WTC11 (cell line): ENCODE measurements at regions not wholly inside any gene's neighbourhood (a gene's known extent, or its start where the extent isn't known, plus 50 kb on each side); places are given as distances from the start of the nearest gene placed in this dataset.

Experiments
- ATAC-seq: fragments of 200-7000 bp; cut with Tn5 transposase; 2 replicates; pipeline ENCODE4 v1.10.0; 2021; ENCODE audit warnings: mild to moderate bottlenecking, moderate library complexity
- CTCF ChIA-PET: fragments of 300-600 bp; sonication (Branson Sonifier 250); formaldehyde crosslinking; loops from one replicate; lab custom pipeline; 2021; ENCODE audit warnings: antibody characterized with exemption; lab: Charles Lee
- POLR2A ChIA-PET: fragments of 350-600 bp; sonication (Branson Sonifier 250); formaldehyde crosslinking; loops from one replicate; lab custom pipeline; 2021; ENCODE audit warnings: antibody characterized with exemption; lab: Charles Lee
- DNase-seq: peaks from one replicate; pipeline ENCODE4 v3.0.0; 2021; ENCODE audit warnings: low spot score
- H3K27ac Mint-ChIP-seq: 2 replicates; pipeline ENCODE4 v1.8.0; 2021; ENCODE audit warnings: mixed read lengths
- H3K27me3 Mint-ChIP-seq: 2 replicates; pipeline ENCODE4 v1.8.0; 2021; ENCODE audit warnings: low read depth, mild to moderate bottlenecking, moderate library complexity, mixed read lengths
- H3K36me3 Mint-ChIP-seq: 2 replicates; pipeline ENCODE4 v1.8.0; 2021; ENCODE audit warnings: mixed read lengths
- H3K4me1 Mint-ChIP-seq: 2 replicates; pipeline ENCODE4 v1.8.0; 2022; ENCODE audit warnings: mixed read lengths
- H3K4me3 Mint-ChIP-seq: 2 replicates; pipeline ENCODE4 v1.8.0; 2021; ENCODE audit warnings: mild to moderate bottlenecking, moderate library complexity, mixed read lengths
- H3K9me3 Mint-ChIP-seq: 2 replicates; pipeline ENCODE4 v1.8.0; 2021; ENCODE audit warnings: mixed read lengths
- CBFB ChIP-seq: sonication (generic); formaldehyde crosslinking; IDR thresholded peaks from 2 replicates; pipeline ENCODE4 v1.8.1; 2022; ENCODE audit warnings: mild to moderate bottlenecking, low read depth, missing genetic modification reagents
- GABPB1 ChIP-seq: sonication (generic); formaldehyde crosslinking; IDR thresholded peaks from 2 replicates; pipeline ENCODE4 v1.8.1; 2023; ENCODE audit warnings: mild to moderate bottlenecking, missing genetic modification reagents
- IRF2 ChIP-seq: sonication (generic); formaldehyde crosslinking; IDR thresholded peaks from 2 replicates; pipeline ENCODE4 v1.8.0; 2022; ENCODE audit warnings: low read depth, missing genetic modification reagents, borderline replicate concordance
- NFE2L1 ChIP-seq: sonication (generic); formaldehyde crosslinking; IDR thresholded peaks from 2 replicates; pipeline ENCODE4 v1.8.1; 2023; ENCODE audit warnings: missing genetic modification reagents
- NFYB ChIP-seq: sonication (generic); formaldehyde crosslinking; conservative IDR thresholded peaks from 2 replicates; pipeline ENCODE4 v1.8.0; 2022; ENCODE audit warnings: low read depth, missing genetic modification reagents
- NR3C1 ChIP-seq: sonication (generic); formaldehyde crosslinking; conservative IDR thresholded peaks from 2 replicates; pipeline ENCODE4 v1.8.1; 2023; ENCODE audit warnings: low read depth, mild to moderate bottlenecking, missing genetic modification reagents
- RELA ChIP-seq: sonication (generic); formaldehyde crosslinking; IDR thresholded peaks from 2 replicates; pipeline ENCODE4 v1.8.1; 2022; ENCODE audit warnings: missing genetic modification reagents, mild to moderate bottlenecking, borderline replicate concordance
- SOX15 ChIP-seq: fragments of 250-450 bp; sonication (Bioruptor Pico); IDR thresholded peaks from 2 replicates; pipeline ENCODE4 v1.9.0; 2021; ENCODE audit warnings: mild to moderate bottlenecking
- ZNF121 ChIP-seq: sonication (generic); formaldehyde crosslinking; IDR thresholded peaks from 2 replicates; pipeline ENCODE4 v1.8.0; 2023; ENCODE audit warnings: missing genetic modification reagents
- ZNF138 ChIP-seq: sonication (generic); formaldehyde crosslinking; conservative IDR thresholded peaks from 2 replicates; pipeline ENCODE4 v1.8.1; 2022; ENCODE audit warnings: mild to moderate bottlenecking, moderate library complexity, missing genetic modification reagents
- ZNF317 ChIP-seq: sonication (generic); formaldehyde crosslinking; IDR thresholded peaks from 2 replicates; pipeline ENCODE4 v1.8.1; 2023; ENCODE audit warnings: low read depth, mild to moderate bottlenecking, moderate library complexity, missing genetic modification reagents, borderline replicate concordance
- ZNF416 ChIP-seq: fragments of 250-450 bp; sonication (Bioruptor Pico); IDR thresholded peaks from 2 replicates; pipeline ENCODE4 v1.9.0; 2021; ENCODE audit warnings: mild to moderate bottlenecking, inconsistent platforms
- ZNF671 ChIP-seq: fragments of 250-450 bp; sonication (Bioruptor Pico); IDR thresholded peaks from 2 replicates; pipeline ENCODE4 v1.8.0; 2021; ENCODE audit warnings: mild to moderate bottlenecking
- TF ChIP-seq, protein P1 (sequence below): fragments of 250-450 bp; sonication (Bioruptor Pico); IDR thresholded peaks from 2 replicates; pipeline ENCODE4 v1.9.0; 2021; ENCODE audit warnings: mild to moderate bottlenecking
- TF ChIP-seq, protein P2 (sequence below): sonication (generic); formaldehyde crosslinking; IDR thresholded peaks from 2 replicates; pipeline ENCODE4 v1.8.0; 2022; ENCODE audit warnings: mild to moderate bottlenecking, missing genetic modification reagents
- TF ChIP-seq, protein P3 (sequence below): fragments of 250-450 bp; sonication (Bioruptor Pico); IDR thresholded peaks from 2 replicates; pipeline ENCODE4 v1.9.0; 2021; ENCODE audit warnings: mild to moderate bottlenecking, borderline replicate concordance
- TF ChIP-seq, protein P4 (sequence below): sonication (generic); formaldehyde crosslinking; IDR thresholded peaks from 2 replicates; pipeline ENCODE4 v1.8.1; 2023; ENCODE audit warnings: mild to moderate bottlenecking, missing genetic modification reagents, borderline replicate concordance
- TF ChIP-seq, protein P5 (sequence below): sonication (generic); formaldehyde crosslinking; IDR thresholded peaks from 2 replicates; pipeline ENCODE4 v1.8.1; 2023; ENCODE audit warnings: mild to moderate bottlenecking, missing genetic modification reagents

DNA sequence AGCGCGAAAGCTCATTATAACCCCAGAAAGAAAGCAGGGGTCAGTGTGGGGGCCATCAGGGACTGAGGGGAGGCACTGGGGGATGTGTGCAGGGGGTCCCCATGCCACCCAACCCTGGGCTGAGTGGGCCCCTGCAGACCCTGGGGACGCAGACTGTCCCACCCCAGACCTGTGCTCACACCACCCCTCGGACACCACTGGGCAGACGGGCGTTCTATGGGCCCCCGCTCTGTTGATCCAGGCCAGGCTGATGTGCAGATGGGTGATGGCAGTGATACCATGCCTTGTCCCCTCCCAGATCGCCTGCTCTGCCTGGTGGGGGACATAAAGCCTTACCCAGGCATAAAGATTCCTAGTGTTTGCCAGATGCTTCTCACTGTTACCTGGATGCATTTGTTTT is 259.7 kb upstream of the TLE3 start:
- CTCF ChIA-PET = interaction anchor here (0.6 to 1.0 kb wide), 2 partner anchors 109 to 131 kb away, joined by 3 read pairs; no protein-coding TSS in a partner anchor
- TF ChIP-seq NFE2L1 (CRISPR knock-in tag) = no peak
- TF ChIP-seq, protein P1, sequence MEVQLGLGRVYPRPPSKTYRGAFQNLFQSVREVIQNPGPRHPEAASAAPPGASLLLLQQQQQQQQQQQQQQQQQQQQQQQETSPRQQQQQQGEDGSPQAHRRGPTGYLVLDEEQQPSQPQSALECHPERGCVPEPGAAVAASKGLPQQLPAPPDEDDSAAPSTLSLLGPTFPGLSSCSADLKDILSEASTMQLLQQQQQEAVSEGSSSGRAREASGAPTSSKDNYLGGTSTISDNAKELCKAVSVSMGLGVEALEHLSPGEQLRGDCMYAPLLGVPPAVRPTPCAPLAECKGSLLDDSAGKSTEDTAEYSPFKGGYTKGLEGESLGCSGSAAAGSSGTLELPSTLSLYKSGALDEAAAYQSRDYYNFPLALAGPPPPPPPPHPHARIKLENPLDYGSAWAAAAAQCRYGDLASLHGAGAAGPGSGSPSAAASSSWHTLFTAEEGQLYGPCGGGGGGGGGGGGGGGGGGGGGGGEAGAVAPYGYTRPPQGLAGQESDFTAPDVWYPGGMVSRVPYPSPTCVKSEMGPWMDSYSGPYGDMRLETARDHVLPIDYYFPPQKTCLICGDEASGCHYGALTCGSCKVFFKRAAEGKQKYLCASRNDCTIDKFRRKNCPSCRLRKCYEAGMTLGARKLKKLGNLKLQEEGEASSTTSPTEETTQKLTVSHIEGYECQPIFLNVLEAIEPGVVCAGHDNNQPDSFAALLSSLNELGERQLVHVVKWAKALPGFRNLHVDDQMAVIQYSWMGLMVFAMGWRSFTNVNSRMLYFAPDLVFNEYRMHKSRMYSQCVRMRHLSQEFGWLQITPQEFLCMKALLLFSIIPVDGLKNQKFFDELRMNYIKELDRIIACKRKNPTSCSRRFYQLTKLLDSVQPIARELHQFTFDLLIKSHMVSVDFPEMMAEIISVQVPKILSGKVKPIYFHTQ (CRISPR knock-in tag) = no peak
- TF ChIP-seq, protein P2, sequence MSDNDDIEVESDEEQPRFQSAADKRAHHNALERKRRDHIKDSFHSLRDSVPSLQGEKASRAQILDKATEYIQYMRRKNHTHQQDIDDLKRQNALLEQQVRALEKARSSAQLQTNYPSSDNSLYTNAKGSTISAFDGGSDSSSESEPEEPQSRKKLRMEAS (CRISPR knock-in tag) = no peak
- TF ChIP-seq, protein P3, sequence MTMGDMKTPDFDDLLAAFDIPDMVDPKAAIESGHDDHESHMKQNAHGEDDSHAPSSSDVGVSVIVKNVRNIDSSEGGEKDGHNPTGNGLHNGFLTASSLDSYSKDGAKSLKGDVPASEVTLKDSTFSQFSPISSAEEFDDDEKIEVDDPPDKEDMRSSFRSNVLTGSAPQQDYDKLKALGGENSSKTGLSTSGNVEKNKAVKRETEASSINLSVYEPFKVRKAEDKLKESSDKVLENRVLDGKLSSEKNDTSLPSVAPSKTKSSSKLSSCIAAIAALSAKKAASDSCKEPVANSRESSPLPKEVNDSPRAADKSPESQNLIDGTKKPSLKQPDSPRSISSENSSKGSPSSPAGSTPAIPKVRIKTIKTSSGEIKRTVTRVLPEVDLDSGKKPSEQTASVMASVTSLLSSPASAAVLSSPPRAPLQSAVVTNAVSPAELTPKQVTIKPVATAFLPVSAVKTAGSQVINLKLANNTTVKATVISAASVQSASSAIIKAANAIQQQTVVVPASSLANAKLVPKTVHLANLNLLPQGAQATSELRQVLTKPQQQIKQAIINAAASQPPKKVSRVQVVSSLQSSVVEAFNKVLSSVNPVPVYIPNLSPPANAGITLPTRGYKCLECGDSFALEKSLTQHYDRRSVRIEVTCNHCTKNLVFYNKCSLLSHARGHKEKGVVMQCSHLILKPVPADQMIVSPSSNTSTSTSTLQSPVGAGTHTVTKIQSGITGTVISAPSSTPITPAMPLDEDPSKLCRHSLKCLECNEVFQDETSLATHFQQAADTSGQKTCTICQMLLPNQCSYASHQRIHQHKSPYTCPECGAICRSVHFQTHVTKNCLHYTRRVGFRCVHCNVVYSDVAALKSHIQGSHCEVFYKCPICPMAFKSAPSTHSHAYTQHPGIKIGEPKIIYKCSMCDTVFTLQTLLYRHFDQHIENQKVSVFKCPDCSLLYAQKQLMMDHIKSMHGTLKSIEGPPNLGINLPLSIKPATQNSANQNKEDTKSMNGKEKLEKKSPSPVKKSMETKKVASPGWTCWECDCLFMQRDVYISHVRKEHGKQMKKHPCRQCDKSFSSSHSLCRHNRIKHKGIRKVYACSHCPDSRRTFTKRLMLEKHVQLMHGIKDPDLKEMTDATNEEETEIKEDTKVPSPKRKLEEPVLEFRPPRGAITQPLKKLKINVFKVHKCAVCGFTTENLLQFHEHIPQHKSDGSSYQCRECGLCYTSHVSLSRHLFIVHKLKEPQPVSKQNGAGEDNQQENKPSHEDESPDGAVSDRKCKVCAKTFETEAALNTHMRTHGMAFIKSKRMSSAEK (CRISPR knock-in tag) = no peak
- no peak for TF ChIP-seq IRF2 (CRISPR knock-in tag)
- TF ChIP-seq ZNF416 = no peak
- TF ChIP-seq ZNF671 (CRISPR knock-in tag) = no peak
- TF ChIP-seq, all 79 proteins: peak for 0
- Mint-ChIP-seq H3K4me1 (peaks cover under 1% of the 10 kb centered on the region), H3K9me3 (no peaks in the 10 kb centered on the region), H3K27ac (no peak overlapping the region), H3K27me3 (no peaks in the 10 kb centered on the region), H3K36me3 (no peaks in the 10 kb centered on the region), H3K4me3 (no peak overlapping the region)
- POLR2A ChIA-PET = no interaction called here
- no peak for ATAC-seq
- no peak for DNase-seq

DNA sequence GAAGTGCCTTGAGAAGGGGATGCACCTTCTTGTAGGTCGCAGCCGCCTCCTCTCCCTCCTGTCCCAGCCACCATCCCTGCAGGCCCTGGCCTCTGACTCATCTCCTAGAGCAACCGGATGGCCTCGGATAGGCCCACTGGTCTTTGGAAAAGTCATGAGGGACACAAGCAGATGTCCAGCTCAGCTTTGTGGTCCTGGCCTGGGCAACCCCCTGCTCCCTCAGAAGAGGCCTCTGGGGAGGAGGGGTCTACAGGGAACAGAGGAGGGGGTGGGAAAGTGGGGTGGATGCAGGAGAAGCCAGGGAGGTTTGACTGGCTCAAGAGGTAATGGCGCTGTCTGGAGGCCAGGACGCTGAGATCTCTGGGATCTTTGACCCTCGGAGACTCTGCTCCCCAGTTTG is 259.2 kb upstream of the TLE3 start:
- Mint-ChIP-seq H3K4me1 (no peaks in the 10 kb centered on the region; the same call in 1 of the 2 replicates), H3K9me3 (no peaks in the 10 kb centered on the region), H3K36me3 (no peaks in the 10 kb centered on the region), H3K27me3 (no peaks in the 10 kb centered on the region), H3K4me3 (no peak overlapping the region), H3K27ac (no peak overlapping the region; the same call in 1 of the 2 replicates)
- ChIA-PET CTCF (interaction anchor here (1.0 kb wide), 1 partner anchor 110 kb away, joined by 3 read pairs; no protein-coding TSS in a partner anchor), POLR2A (no interaction called here)
- TF ChIP-seq CBFB (CRISPR knock-in tag) (no peak), ZNF671 (CRISPR knock-in tag) (no peak), NR3C1 (CRISPR knock-in tag) (no peak), SOX15 (CRISPR knock-in tag) (no peak), NFYB (CRISPR knock-in tag) (no peak), GABPB1 (CRISPR knock-in tag) (no peak)
- ATAC-seq (no peak), DNase-seq (no peak)

DNA sequence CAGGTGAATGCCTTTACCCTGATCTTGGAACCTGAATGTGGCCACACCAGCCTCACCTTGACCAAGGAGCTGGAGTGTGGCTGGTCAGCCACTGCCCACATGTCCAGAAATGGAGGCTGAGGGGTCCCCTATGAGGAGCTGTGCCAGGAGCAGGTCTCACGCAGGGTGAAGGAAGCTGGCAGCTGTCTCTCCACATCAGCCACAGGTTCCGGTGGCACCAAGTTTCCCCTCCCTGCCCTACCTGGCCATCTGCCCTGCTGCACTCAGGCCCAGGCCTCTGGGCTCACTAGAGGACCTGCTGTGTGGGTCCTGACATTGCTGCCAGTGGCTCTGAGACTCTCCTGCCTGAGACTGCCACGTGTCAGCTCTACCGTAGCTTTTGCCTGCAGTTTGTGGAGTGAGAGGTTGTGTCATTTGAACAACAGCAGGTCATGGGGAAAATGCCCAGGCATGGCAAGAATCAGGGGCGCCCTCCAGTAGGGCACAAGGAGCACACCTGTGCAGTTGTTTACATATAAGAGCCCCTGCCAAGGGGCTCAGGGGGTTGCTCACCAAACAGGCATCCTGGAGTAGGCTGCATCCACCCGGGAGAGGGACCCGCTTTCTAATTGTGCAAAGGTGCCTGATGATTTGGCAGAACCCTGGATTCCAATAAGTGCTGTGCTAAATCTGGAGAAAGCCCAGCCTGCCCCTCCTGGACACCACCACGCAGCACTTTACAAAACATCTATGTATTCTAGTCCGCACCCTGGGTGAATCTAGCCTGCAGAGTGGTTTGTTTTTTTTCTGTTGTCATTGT is 258.5 kb upstream of the TLE3 start:
- Mint-ChIP-seq H3K27me3 (no peaks in the 10 kb centered on the region), H3K36me3 (no peaks in the 10 kb centered on the region), H3K4me1 (no peaks in the 10 kb centered on the region; the same call in 1 of the 2 replicates), H3K27ac (no peak overlapping the region), H3K4me3 (no peak overlapping the region), H3K9me3 (no peaks in the 10 kb centered on the region)
- ATAC-seq = no peak
- DNase-seq = no peak
- ChIA-PET CTCF (no interaction called here), POLR2A (no interaction called here)
- TF ChIP-seq, protein P4, sequence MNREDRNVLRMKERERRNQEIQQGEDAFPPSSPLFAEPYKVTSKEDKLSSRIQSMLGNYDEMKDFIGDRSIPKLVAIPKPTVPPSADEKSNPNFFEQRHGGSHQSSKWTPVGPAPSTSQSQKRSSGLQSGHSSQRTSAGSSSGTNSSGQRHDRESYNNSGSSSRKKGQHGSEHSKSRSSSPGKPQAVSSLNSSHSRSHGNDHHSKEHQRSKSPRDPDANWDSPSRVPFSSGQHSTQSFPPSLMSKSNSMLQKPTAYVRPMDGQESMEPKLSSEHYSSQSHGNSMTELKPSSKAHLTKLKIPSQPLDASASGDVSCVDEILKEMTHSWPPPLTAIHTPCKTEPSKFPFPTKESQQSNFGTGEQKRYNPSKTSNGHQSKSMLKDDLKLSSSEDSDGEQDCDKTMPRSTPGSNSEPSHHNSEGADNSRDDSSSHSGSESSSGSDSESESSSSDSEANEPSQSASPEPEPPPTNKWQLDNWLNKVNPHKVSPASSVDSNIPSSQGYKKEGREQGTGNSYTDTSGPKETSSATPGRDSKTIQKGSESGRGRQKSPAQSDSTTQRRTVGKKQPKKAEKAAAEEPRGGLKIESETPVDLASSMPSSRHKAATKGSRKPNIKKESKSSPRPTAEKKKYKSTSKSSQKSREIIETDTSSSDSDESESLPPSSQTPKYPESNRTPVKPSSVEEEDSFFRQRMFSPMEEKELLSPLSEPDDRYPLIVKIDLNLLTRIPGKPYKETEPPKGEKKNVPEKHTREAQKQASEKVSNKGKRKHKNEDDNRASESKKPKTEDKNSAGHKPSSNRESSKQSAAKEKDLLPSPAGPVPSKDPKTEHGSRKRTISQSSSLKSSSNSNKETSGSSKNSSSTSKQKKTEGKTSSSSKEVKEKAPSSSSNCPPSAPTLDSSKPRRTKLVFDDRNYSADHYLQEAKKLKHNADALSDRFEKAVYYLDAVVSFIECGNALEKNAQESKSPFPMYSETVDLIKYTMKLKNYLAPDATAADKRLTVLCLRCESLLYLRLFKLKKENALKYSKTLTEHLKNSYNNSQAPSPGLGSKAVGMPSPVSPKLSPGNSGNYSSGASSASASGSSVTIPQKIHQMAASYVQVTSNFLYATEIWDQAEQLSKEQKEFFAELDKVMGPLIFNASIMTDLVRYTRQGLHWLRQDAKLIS (CRISPR knock-in tag) = no peak
- TF ChIP-seq RELA (CRISPR knock-in tag) (no peak), ZNF317 (CRISPR knock-in tag) (no peak), ZNF121 (CRISPR knock-in tag) (no peak), ZNF138 (CRISPR knock-in tag) (no peak), IRF2 (CRISPR knock-in tag) (no peak)
- TF ChIP-seq, protein P5, sequence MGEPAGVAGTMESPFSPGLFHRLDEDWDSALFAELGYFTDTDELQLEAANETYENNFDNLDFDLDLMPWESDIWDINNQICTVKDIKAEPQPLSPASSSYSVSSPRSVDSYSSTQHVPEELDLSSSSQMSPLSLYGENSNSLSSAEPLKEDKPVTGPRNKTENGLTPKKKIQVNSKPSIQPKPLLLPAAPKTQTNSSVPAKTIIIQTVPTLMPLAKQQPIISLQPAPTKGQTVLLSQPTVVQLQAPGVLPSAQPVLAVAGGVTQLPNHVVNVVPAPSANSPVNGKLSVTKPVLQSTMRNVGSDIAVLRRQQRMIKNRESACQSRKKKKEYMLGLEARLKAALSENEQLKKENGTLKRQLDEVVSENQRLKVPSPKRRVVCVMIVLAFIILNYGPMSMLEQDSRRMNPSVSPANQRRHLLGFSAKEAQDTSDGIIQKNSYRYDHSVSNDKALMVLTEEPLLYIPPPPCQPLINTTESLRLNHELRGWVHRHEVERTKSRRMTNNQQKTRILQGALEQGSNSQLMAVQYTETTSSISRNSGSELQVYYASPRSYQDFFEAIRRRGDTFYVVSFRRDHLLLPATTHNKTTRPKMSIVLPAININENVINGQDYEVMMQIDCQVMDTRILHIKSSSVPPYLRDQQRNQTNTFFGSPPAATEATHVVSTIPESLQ (CRISPR knock-in tag) = no peak
